ENCODE measurements at regions not wholly inside any gene's neighbourhood (a gene's known extent, or its start where the extent isn't known, plus 50 kb on each side); places are given as distances from the start of the nearest gene placed in this dataset.
A peak's percentile ranks its signal among the peaks of the same experiment; 100 is the strongest.
"Not testable (repeated sequence)": the region's sequence is repeated elsewhere in the genome, so short reads cannot be mapped to it uniquely, and the experiment has no call there.

- no peak for DNase-seq (ENCODE audit: low read depth, low spot score)
These were observed 103.6 kb upstream of the SPATA12 start for GRCh38 chr3:56956906-56957305.

- no peak for DNase-seq (ENCODE audit: low read depth, low spot score)
These were observed 104.9 kb upstream of the SPATA12 start for GRCh38 chr3:56955492-56956111.

- DNase-seq (ENCODE audit: low read depth, low spot score): no peak
These were observed 106.3 kb upstream of the SPATA12 start for GRCh38 chr3:56954125-56954524.

- no peak for DNase-seq (ENCODE audit: low read depth, low spot score)
These were observed 107.6 kb upstream of the SPATA12 start for GRCh38 chr3:56952846-56953245.

GRCh38 chr3:56952061-56952460 lies 108.4 kb upstream of the SPATA12 start:
- no peak for DNase-seq (ENCODE audit: low read depth, low spot score)

GRCh38 chr3:56951366-56951765 lies 109.1 kb upstream of the SPATA12 start:
- no peak for DNase-seq (ENCODE audit: low read depth, low spot score)

- not testable (repeated sequence) for DNase-seq (ENCODE audit: low read depth, low spot score)
These were observed 115.1 kb upstream of the SPATA12 start for GRCh38 chr3:56945378-56945777.

- peak; percentile 38 for DNase-seq (ENCODE audit: low read depth, low spot score)
These were observed 117.9 kb upstream of the SPATA12 start for GRCh38 chr3:56942523-56942922.

- DNase-seq (ENCODE audit: low read depth, low spot score): no peak
These were observed 119.5 kb upstream of the SPATA12 start for GRCh38 chr3:56940976-56941375.

- no peak for DNase-seq (ENCODE audit: low read depth, low spot score)
These were observed 120.1 kb upstream of the SPATA12 start for GRCh38 chr3:56940321-56940720.

- DNase-seq (ENCODE audit: low read depth, low spot score): no peak
These were observed 120.6 kb upstream of the SPATA12 start for GRCh38 chr3:56939834-56940233.

- no peak for DNase-seq (ENCODE audit: low read depth, low spot score)
These were observed 121.9 kb upstream of the SPATA12 start for GRCh38 chr3:56938530-56938929.

GRCh38 chr3:56937580-56937979 lies 122.9 kb upstream of the SPATA12 start:
- DNase-seq (ENCODE audit: low read depth, low spot score): no peak

- no peak for DNase-seq (ENCODE audit: low read depth, low spot score)
These were observed 124.7 kb upstream of the SPATA12 start for GRCh38 chr3:56935811-56936210.

- DNase-seq (ENCODE audit: low read depth, low spot score): not testable (repeated sequence)
These were observed 126.0 kb upstream of the SPATA12 start for GRCh38 chr3:56934481-56934880.

GRCh38 chr3:56933803-56934202 lies 126.7 kb upstream of the SPATA12 start:
- no peak for DNase-seq (ENCODE audit: low read depth, low spot score)

- no peak for DNase-seq (ENCODE audit: low read depth, low spot score)
These were observed 127.6 kb upstream of the SPATA12 start for GRCh38 chr3:56932866-56933265.

- no peak for DNase-seq (ENCODE audit: low read depth, low spot score)
These were observed 128.6 kb upstream of the SPATA12 start for GRCh38 chr3:56931836-56932235.

GRCh38 chr3:56930706-56931105 lies 129.0 kb upstream of the ARHGEF3 start:
- no peak for DNase-seq (ENCODE audit: low read depth, low spot score)

GRCh38 chr3:56929809-56930615 lies 128.3 kb upstream of the ARHGEF3 start:
- peak; percentile 29 for DNase-seq (ENCODE audit: low read depth, low spot score)

GRCh38 chr3:56928379-56929068 lies 126.8 kb upstream of the ARHGEF3 start:
- DNase-seq (ENCODE audit: low read depth, low spot score): peak; percentile 45

- no peak for DNase-seq (ENCODE audit: low read depth, low spot score)
These were observed 126.1 kb upstream of the ARHGEF3 start for GRCh38 chr3:56927855-56928254.

GRCh38 chr3:56926947-56927282 lies 125.2 kb upstream of the ARHGEF3 start:
- DNase-seq (ENCODE audit: low read depth, low spot score): no peak
